Ascending aorta (tissue), 2 donors: ENCODE measurements at regions not wholly inside any gene's neighbourhood (a gene's known extent, or its start where the extent isn't known, plus 50 kb on each side); places are given as distances from the start of the nearest gene placed in this dataset.
A peak's percentile ranks its signal among the peaks of the same experiment; 100 is the strongest.

Experiments
- DNase-seq, 2 donors: peaks; one replicate each; pipeline ENCODE4 v3.0.0-alpha.2; 2019; ENCODE audit warnings: low spot score in 2 of 2
- H3K27ac ChIP-seq, 2 donors: fragments of 200-600 bp; sonication (generic); one replicate each; pipeline ENCODE4 v1.5.1; 2016 to 2017; ENCODE audit warnings: mild to moderate bottlenecking in 1 of 2
- H3K27me3 ChIP-seq: fragments of 200-600 bp; sonication (generic); one replicate; pipeline ENCODE4 v1.5.1; 2017
- H3K36me3 ChIP-seq, 2 donors: fragments of 200-600 bp; sonication (generic); one replicate each; pipeline ENCODE4 v1.5.1; 2016
- H3K4me1 ChIP-seq, 2 donors: fragments of 200-600 bp; sonication (generic); one replicate each; pipeline ENCODE4 v1.5.1; 2016 to 2017; ENCODE audit warnings: mild to moderate bottlenecking in 1 of 2
- H3K4me3 ChIP-seq, 2 donors: fragments of 200-600 bp; sonication (generic); one replicate each; pipeline ENCODE4 v1.5.1; 2016 to 2017; ENCODE audit warnings: mild to moderate bottlenecking in 1 of 2
- H3K9me3 ChIP-seq, 2 donors: fragments of 200-600 bp; sonication (generic); one replicate each; pipeline ENCODE4 v1.5.1; 2016
- CTCF ChIP-seq, 3 experiments: fragments of 200-600 bp in 2 of 3; fragments of 450-650 bp in 1 of 3; sonication (generic) in 2 of 3; IDR thresholded peaks; one replicate each; pipeline ENCODE4 v1.5.1; 2016 to 2019; ENCODE audit warnings: antibody characterized with exemption in 3 of 3, mild to moderate bottlenecking in 1 of 3, moderate library complexity in 1 of 3
- intact Hi-C: fragments of 100-400 bp; cut with DNase I; formaldehyde crosslinking; loops from one replicate; pipeline ENCODE4 v1.15.1; 2023

DNA sequence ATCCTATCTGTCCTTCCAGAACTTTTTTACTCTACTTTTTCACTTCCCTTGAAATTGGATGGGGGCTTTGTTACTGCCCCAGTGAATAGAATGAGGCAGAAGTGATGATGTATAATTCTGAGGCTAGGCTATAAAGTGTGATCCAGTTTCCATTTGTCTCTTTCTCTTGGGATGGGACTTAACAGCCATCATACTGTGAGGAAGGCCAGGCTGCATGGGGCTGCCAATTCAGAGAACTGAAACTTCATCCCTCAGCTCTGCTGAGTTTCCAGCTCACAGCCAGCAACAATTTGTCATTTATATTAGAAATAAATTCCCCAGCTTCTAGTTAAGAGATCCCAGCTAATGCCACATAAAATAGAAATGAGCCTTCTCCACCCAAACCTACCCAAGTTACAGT is 504.0 kb upstream of the TGFBR2 start:
- Histone ChIP-seq H3K9me3 (no peaks in the 10 kb centered on the region), H3K4me3 (no peak overlapping the region), H3K4me1 (no peaks in the 10 kb centered on the region), H3K27me3 (no peaks in the 10 kb centered on the region), H3K36me3 (no peaks in the 10 kb centered on the region), H3K27ac (no peak overlapping the region)
- DNase-seq = no peak
- TF ChIP-seq CTCF (IDR thresholded peaks at IDR 0.05) = no peak
- intact Hi-C loops = no loop called here

DNA sequence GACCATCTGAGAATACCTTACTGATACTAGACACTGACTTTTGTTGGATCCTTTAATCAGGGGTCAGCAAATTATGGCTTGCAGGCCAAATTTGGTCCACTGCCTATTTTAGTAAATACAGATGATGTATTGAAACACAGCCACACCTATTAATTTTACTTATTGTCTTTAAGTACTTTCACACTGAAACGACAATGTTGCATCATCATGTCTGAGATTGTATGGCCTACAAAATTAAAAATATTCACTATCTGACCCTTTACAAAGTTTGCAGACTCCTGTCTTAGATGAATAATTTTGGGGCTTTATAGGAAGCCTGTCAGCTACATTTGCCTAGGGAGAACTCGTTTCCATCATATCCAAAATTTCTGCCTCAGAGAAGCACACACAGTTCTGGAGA is 503.2 kb upstream of the TGFBR2 start:
- intact Hi-C loops = no loop called here

GRCh38 chr3:30107531-30107930 is 498.9 kb upstream of the TGFBR2 start:
- H3K27me3 ChIP-seq = no peaks in the 10 kb centered on the region
- H3K4me3 ChIP-seq = no peak overlapping the region
- H3K36me3 ChIP-seq = no peaks in the 10 kb centered on the region
- intact Hi-C loops = no loop called here
- DNase-seq = no peak
- H3K27ac ChIP-seq = no peak overlapping the region
- no peak for TF ChIP-seq CTCF (IDR thresholded peaks at IDR 0.05)
- H3K9me3 ChIP-seq = no peaks in the 10 kb centered on the region
- H3K4me1 ChIP-seq = no peaks in the 10 kb centered on the region

More for the DNA sequence above, 503.2 kb upstream of the TGFBR2 start:
- TF ChIP-seq CTCF (IDR thresholded peaks at IDR 0.05) = no peak
- Histone ChIP-seq H3K36me3 (no peaks in the 10 kb centered on the region), H3K27me3 (no peaks in the 10 kb centered on the region), H3K27ac (no peak overlapping the region), H3K4me1 (no peaks in the 10 kb centered on the region), H3K4me3 (no peak overlapping the region), H3K9me3 (no peaks in the 10 kb centered on the region)
- no peak for DNase-seq

DNA sequence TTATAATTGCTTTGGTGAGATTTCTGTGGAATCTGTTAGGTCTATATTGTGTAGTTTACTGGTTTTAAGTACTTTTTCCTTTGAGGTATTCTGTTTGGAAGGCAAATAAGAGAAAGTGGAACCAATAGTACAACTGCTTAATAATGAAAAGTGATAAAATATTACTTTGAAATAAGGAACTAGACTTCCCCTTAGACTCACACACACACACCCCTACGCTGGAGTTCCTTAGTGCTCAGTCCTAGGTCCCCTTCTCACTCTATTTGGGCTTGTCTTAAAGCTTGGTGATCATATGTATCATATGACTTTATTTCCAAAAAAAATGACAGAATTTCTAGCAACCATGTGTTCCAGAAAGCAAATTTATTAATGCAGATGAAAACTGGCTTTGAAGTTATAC is 494.0 kb upstream of the TGFBR2 start:
- Histone ChIP-seq H3K9me3 (no peaks in the 10 kb centered on the region), H3K4me3 (no peak overlapping the region), H3K27me3 (no peaks in the 10 kb centered on the region), H3K27ac (no peak overlapping the region), H3K4me1 (peaks cover 0 to 6% of the 10 kb centered on the region in 2 donors), H3K36me3 (no peaks in the 10 kb centered on the region)
- intact Hi-C loops = loop anchor here (2.0 to 10.0 kb wide), 2 partner anchors 86 to 402 kb away; no protein-coding TSS in a partner anchor
- no peak for TF ChIP-seq CTCF (IDR thresholded peaks at IDR 0.05)
- DNase-seq = no peak

DNA sequence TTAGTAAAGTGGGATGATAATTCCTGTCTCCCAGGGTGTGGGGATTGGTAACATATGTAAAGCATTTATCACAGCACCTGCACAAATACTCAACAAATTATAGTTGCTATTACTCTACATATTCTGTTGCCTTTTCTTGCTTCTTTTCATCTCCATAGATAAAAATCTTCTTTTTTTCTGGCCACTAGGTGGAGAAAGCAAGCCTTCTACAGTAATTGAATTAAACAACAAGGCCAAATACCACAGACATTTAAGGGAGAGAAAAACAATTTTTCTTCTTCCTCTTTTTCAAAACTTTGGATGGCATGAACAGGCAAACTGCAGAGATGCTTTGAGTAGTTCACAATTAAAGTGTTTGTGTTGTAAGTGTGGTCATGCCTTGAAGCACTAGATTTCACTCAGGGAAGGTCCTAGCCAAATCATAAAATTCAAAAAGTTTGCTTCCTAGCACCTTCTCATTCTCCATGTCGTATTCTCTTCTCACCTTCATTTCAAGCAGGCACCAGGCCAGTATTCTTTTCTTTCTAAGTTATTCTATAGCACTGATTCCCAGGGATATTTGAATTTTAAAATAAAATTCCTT is 493.4 kb upstream of the TGFBR2 start:
- no peak overlapping the region for H3K27ac ChIP-seq
- intact Hi-C loops = loop anchor here (2.0 to 10.0 kb wide), 2 partner anchors 86 to 402 kb away; no protein-coding TSS in a partner anchor
- H3K9me3 ChIP-seq = no peaks in the 10 kb centered on the region
- no peak for DNase-seq
- peak; percentile 58 to 77 (median 63) for TF ChIP-seq CTCF (IDR thresholded peaks at IDR 0.05)
- no peaks in the 10 kb centered on the region for H3K27me3 ChIP-seq
- no peak overlapping the region for H3K4me3 ChIP-seq
- H3K4me1 ChIP-seq = peaks cover 0 to 6% of the 10 kb centered on the region in 2 donors
- no peaks in the 10 kb centered on the region for H3K36me3 ChIP-seq

GRCh38 chr3:30113906-30114305 is 492.5 kb upstream of the TGFBR2 start:
- no peaks in the 10 kb centered on the region for H3K36me3 ChIP-seq
- peaks cover 0 to 6% of the 10 kb centered on the region in 2 donors for H3K4me1 ChIP-seq
- H3K9me3 ChIP-seq = no peaks in the 10 kb centered on the region
- no peak for DNase-seq
- intact Hi-C loops = loop anchor here (2.0 to 10.0 kb wide), 3 partner anchors 85 to 579 kb away; no protein-coding TSS in a partner anchor
- H3K4me3 ChIP-seq = no peak overlapping the region
- no peak for TF ChIP-seq CTCF (IDR thresholded peaks at IDR 0.05)
- H3K27me3 ChIP-seq = no peaks in the 10 kb centered on the region
- H3K27ac ChIP-seq = no peak overlapping the region
